ENCODE measurements at regions not wholly inside any gene's neighbourhood (a gene's known extent, or its start where the extent isn't known, plus 50 kb on each side); places are given as distances from the start of the nearest gene placed in this dataset.
"Not testable (repeated sequence)": the region's sequence is repeated elsewhere in the genome, so short reads cannot be mapped to it uniquely, and the experiment has no call there.

- Histone ChIP-seq H3K27ac (no peak overlapping the region), H3K27me3 (no peaks in the 10 kb centered on the region), H3K4me3 (no peak overlapping the region), H3K36me3 (no peaks in the 10 kb centered on the region), H3K4me1 (no peaks in the 10 kb centered on the region), H3K9me3 (no peaks in the 10 kb centered on the region)
- DNase-seq (ENCODE audit: low spot score in 2 of 2): no peak
- WGBS: 89% methylated on average over 4 of the region's 4 CpGs
- TF ChIP-seq POLR2A (IDR thresholded peaks at IDR 0.05) (no peak), EP300 (IDR thresholded peaks at IDR 0.05) (no peak), POLR2AphosphoS5 (IDR thresholded peaks at IDR 0.05) (no peak)
These were observed 411.2 kb upstream of the CAMK1G start for GRCh38 chr1:209172286-209172685.

DNA sequence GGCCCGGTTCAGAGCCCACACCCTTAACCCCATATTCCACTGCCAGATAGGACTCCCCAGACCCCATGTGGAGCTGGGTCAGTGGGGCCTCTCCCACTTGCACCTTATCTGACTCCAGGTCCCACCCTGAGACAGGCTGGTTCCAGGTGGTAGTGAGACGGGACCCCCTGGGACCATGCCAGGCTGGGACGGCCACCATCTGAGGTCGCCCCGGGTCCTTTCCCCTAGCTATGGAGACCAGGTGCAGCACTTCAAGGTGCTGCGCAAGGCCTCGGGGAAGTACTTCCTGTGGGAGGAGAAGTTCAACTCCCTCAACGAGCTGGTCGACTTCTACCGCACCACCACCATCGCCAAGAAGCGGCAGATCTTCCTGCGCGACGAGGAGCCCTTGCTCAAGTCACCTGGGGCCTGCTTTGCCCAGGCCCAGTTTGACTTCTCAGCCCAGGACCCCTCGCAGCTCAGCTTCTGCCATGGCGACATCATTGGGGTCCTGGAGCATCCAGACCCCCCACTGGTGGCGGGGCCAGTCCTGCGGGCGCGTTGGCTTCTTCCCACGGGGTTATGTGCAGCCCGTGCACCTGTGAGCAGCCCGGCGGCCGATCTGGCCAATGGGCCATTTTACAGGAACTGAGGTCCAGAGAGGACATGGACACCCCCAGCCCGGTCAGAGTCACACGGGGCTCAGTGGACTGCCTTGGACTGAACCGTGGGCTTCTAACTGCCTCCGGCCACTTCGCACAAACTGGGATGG lies 410.5 kb upstream of the CAMK1G start:
- H3K36me3 ChIP-seq; DNase-seq (ENCODE audit: low spot score in 2 of 2); H3K27ac ChIP-seq; H3K4me1 ChIP-seq; H3K27me3 ChIP-seq; H3K4me3 ChIP-seq; H3K9me3 ChIP-seq: not testable (repeated sequence)
- WGBS: 93% methylated on average over 15 of the region's 31 CpGs

GRCh38 chr1:209173796-209174195 lies 409.7 kb upstream of the CAMK1G start:
- not testable (repeated sequence) for H3K4me3 ChIP-seq; H3K4me1 ChIP-seq; H3K9me3 ChIP-seq; H3K27me3 ChIP-seq; DNase-seq (ENCODE audit: low spot score in 2 of 2); H3K27ac ChIP-seq; H3K36me3 ChIP-seq
- WGBS: no CpG with 5 or more reads among the region's 2 CpGs

GRCh38 chr1:209176866-209177430 lies 406.6 kb upstream of the CAMK1G start:
- DNase-seq (ENCODE audit: low spot score in 2 of 2): no peak
- Histone ChIP-seq H3K27ac (no peak overlapping the region), H3K9me3 (peaks cover 2% of the 10 kb centered on the region), H3K4me1 (no peaks in the 10 kb centered on the region), H3K27me3 (no peaks in the 10 kb centered on the region), H3K36me3 (no peaks in the 10 kb centered on the region), H3K4me3 (no peak overlapping the region)
- WGBS: 92% methylated on average over 2 of the region's 2 CpGs
- TF ChIP-seq EP300 (IDR thresholded peaks at IDR 0.05) (no peak), POLR2AphosphoS5 (IDR thresholded peaks at IDR 0.05) (no peak), POLR2A (IDR thresholded peaks at IDR 0.05) (no peak)
- TF ChIP-seq, protein P1, sequence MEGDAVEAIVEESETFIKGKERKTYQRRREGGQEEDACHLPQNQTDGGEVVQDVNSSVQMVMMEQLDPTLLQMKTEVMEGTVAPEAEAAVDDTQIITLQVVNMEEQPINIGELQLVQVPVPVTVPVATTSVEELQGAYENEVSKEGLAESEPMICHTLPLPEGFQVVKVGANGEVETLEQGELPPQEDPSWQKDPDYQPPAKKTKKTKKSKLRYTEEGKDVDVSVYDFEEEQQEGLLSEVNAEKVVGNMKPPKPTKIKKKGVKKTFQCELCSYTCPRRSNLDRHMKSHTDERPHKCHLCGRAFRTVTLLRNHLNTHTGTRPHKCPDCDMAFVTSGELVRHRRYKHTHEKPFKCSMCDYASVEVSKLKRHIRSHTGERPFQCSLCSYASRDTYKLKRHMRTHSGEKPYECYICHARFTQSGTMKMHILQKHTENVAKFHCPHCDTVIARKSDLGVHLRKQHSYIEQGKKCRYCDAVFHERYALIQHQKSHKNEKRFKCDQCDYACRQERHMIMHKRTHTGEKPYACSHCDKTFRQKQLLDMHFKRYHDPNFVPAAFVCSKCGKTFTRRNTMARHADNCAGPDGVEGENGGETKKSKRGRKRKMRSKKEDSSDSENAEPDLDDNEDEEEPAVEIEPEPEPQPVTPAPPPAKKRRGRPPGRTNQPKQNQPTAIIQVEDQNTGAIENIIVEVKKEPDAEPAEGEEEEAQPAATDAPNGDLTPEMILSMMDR (IDR thresholded peaks at IDR 0.05): no peak

- Histone ChIP-seq H3K4me1 (no peaks in the 10 kb centered on the region), H3K4me3 (no peak overlapping the region), H3K27ac (no peak overlapping the region), H3K9me3 (peaks cover 3% of the 10 kb centered on the region), H3K27me3 (no peaks in the 10 kb centered on the region), H3K36me3 (no peaks in the 10 kb centered on the region)
- WGBS: 90% methylated on average over 1 of the region's 1 CpG
- TF ChIP-seq, protein P1 (IDR thresholded peaks at IDR 0.05): no peak
- no peak for TF ChIP-seq POLR2A (IDR thresholded peaks at IDR 0.05)
- TF ChIP-seq EP300 (IDR thresholded peaks at IDR 0.05): no peak
- no peak for DNase-seq (ENCODE audit: low spot score in 2 of 2)
These were observed 400.3 kb upstream of the CAMK1G start for GRCh38 chr1:209183195-209183594.

- H3K36me3 ChIP-seq: no peaks in the 10 kb centered on the region
- TF ChIP-seq, protein P1 (IDR thresholded peaks at IDR 0.05): no peak
- TF ChIP-seq POLR2A (IDR thresholded peaks at IDR 0.05) (no peak), EP300 (IDR thresholded peaks at IDR 0.05) (no peak)
- H3K27ac ChIP-seq: no peak overlapping the region
- no peaks in the 10 kb centered on the region for H3K9me3 ChIP-seq
- WGBS: 88% methylated on average over 3 of the region's 3 CpGs
- no peak overlapping the region for H3K4me3 ChIP-seq
- H3K27me3 ChIP-seq: peaks cover 6% of the 10 kb centered on the region
- no peak for DNase-seq (ENCODE audit: low spot score in 2 of 2)
- no peaks in the 10 kb centered on the region for H3K4me1 ChIP-seq
These were observed 395.9 kb upstream of the CAMK1G start for GRCh38 chr1:209187589-209187988.
